Keratinocyte (primary cell): ENCODE measurements at regions not wholly inside any gene's neighbourhood (a gene's known extent, or its start where the extent isn't known, plus 50 kb on each side); places are given as distances from the start of the nearest gene placed in this dataset.

ENCODE experiments used
- DNase-seq: peaks from one replicate; pipeline ENCODE4 v3.0.0-alpha.2; 2011; ENCODE audit warnings: low read depth, missing footprints, low spot score
- FAIRE-seq: peaks from 2 replicates; lab custom pipeline; 2011; peaks lifted over from hg19 to GRCh38; lab: Jason Lieb, UNC
- H2AFZ ChIP-seq: 2 replicates; pipeline ENCODE4 v1.6.0; 2012; ENCODE audit warnings: low read length, control low read depth, inconsistent platforms; ENCODE audit not compliant: control insufficient read depth
- H3K27ac ChIP-seq: 2 replicates; pipeline ENCODE4 v1.5.1; 2011; ENCODE audit warnings: low read length; ENCODE audit not compliant: control insufficient read depth, insufficient read depth
- H3K27me3 ChIP-seq: 3 replicates; pipeline ENCODE4 v1.6.0; 2011; ENCODE audit warnings: low read length; ENCODE audit not compliant: control insufficient read depth, insufficient read depth; ENCODE audit errors: extremely low read depth
- H3K36me3 ChIP-seq, 2 experiments: 2 replicates in 1 of 2; 3 replicates in 1 of 2; pipeline ENCODE4 v1.5.1; 2011; ENCODE audit warnings: low read length in 2 of 2, mild to moderate bottlenecking in 1 of 2; ENCODE audit not compliant: control insufficient read depth in 2 of 2, insufficient read depth in 2 of 2; ENCODE audit errors: extremely low read depth in 1 of 2
- H3K4me1 ChIP-seq: 3 replicates; pipeline ENCODE4 v1.5.1; 2011; ENCODE audit warnings: low read length; ENCODE audit not compliant: control insufficient read depth, insufficient read depth; ENCODE audit errors: extremely low read depth
- H3K4me2 ChIP-seq: 3 replicates; pipeline ENCODE4 v1.6.0; 2011; ENCODE audit warnings: low read depth, low read length; ENCODE audit not compliant: control insufficient read depth, insufficient read depth; ENCODE audit errors: extremely low read depth
- H3K4me3 ChIP-seq, 3 experiments: fragments of 200-600 bp in 1 of 3; sonication (generic) in 1 of 3; 2 replicates in 2 of 3; 3 replicates in 1 of 3; pipeline ENCODE4 v1.5.1; 2011 to 2016; ENCODE audit warnings: low read length in 3 of 3, mild to moderate bottlenecking in 3 of 3, control low read depth in 2 of 3, inconsistent platforms in 1 of 3, low read depth in 1 of 3, mixed read lengths in 1 of 3, mixed run types in 1 of 3, moderate library complexity in 1 of 3; ENCODE audit not compliant: control insufficient read depth in 2 of 3, insufficient read depth in 2 of 3; ENCODE audit errors: extremely low read depth in 1 of 3
- H3K79me2 ChIP-seq: 2 replicates; pipeline ENCODE4 v1.6.0; 2012; ENCODE audit warnings: low read length; ENCODE audit not compliant: control insufficient read depth, insufficient read depth
- H3K9ac ChIP-seq: 3 replicates; pipeline ENCODE4 v1.6.0; 2011; ENCODE audit warnings: low read length; ENCODE audit not compliant: control insufficient read depth, insufficient read depth; ENCODE audit errors: extremely low read depth
- H3K9me1 ChIP-seq: 3 replicates; pipeline ENCODE4 v1.6.0; 2011; ENCODE audit warnings: low read length; ENCODE audit not compliant: control insufficient read depth, insufficient read depth; ENCODE audit errors: extremely low read depth
- H3K9me3 ChIP-seq: 2 replicates; pipeline ENCODE4 v1.5.1; 2012; ENCODE audit warnings: low read depth, low read length; ENCODE audit not compliant: control insufficient read depth
- H4K20me1 ChIP-seq: 3 replicates; pipeline ENCODE4 v1.6.0; 2011; ENCODE audit warnings: low read length; ENCODE audit not compliant: control insufficient read depth, insufficient read depth; ENCODE audit errors: extremely low read depth
- CTCF ChIP-seq, 3 experiments: IDR thresholded peaks in 1 of 3; conservative IDR thresholded peaks in 1 of 3; optimal IDR thresholded peaks in 1 of 3; 2 replicates in 2 of 3; 3 replicates in 1 of 3; pipeline versions ENCODE3 to v1.5.1; 2011; ENCODE audit warnings: low read length in 3 of 3, mild to moderate bottlenecking in 3 of 3, moderate library complexity in 2 of 3, control low read depth in 1 of 3, inconsistent platforms in 1 of 3; ENCODE audit not compliant: insufficient read depth in 2 of 3; ENCODE audit errors: extremely low read depth in 1 of 3
- EZH2 ChIP-seq: IDR thresholded peaks from one replicate; pipeline ENCODE4 v1.6.1; 2012; ENCODE audit warnings: inconsistent platforms, mild to moderate bottlenecking, low read length, moderate library complexity
- dilution Hi-C: fragments of 300-500 bp; cut with MboI; formaldehyde crosslinking; loops from one replicate; pipeline ENCODE4 v1.7.0; 2020; ENCODE audit warnings: low sequenced_read_pairs; ENCODE audit not compliant: extremely low pct_ligation_motif_present

- H3K9me3 ChIP-seq, result no peaks in the 10 kb centered on the region
- H3K79me2 ChIP-seq, result no peaks in the 10 kb centered on the region
- H2AFZ ChIP-seq, result peak overlapping the region; percentile 31
- no peak for TF ChIP-seq CTCF (optimal IDR thresholded peaks at IDR 0.05 in 1 of 3, IDR thresholded peaks at IDR 0.05 in 1 of 3, conservative IDR thresholded peaks at IDR 0.05 in 1 of 3; ENCODE audit: extremely low read depth in 1 of 3, insufficient read depth in 2 of 3, low read length in 3 of 3)
- TF ChIP-seq EZH2, result no peak
- dilution Hi-C loops, result no loop called here
- H3K36me3 ChIP-seq, result no peaks in the 10 kb centered on the region
- no peak overlapping the region for H3K4me2 ChIP-seq
- H3K27ac ChIP-seq, result no peak overlapping the region
- H3K4me1 ChIP-seq, result no peaks in the 10 kb centered on the region
- no peak for FAIRE-seq
- H3K4me3 ChIP-seq, result no peak overlapping the region
- DNase-seq, result no peak
- H3K9ac ChIP-seq, result no peak overlapping the region
- no peaks in the 10 kb centered on the region for H4K20me1 ChIP-seq
- H3K27me3 ChIP-seq, result no peaks in the 10 kb centered on the region
- H3K9me1 ChIP-seq, result no peaks in the 10 kb centered on the region
Observed at GRCh38 chr2:200211643-200212042, 94.8 kb upstream of the SPATS2L start.

- Histone ChIP-seq H3K27ac (no peak overlapping the region), H3K4me1 (no peaks in the 10 kb centered on the region), H3K36me3 (no peaks in the 10 kb centered on the region), H4K20me1 (no peaks in the 10 kb centered on the region), H3K79me2 (no peaks in the 10 kb centered on the region), H3K27me3 (no peaks in the 10 kb centered on the region), H3K9me3 (no peaks in the 10 kb centered on the region), H3K9ac (no peak overlapping the region), H3K4me3 (no peak overlapping the region), H3K4me2 (no peak overlapping the region), H2AFZ (no peak overlapping the region), H3K9me1 (no peaks in the 10 kb centered on the region)
- DNase-seq (no peak), FAIRE-seq (no peak)
- dilution Hi-C loops, result no loop called here
- TF ChIP-seq EZH2 (no peak), CTCF (optimal IDR thresholded peaks at IDR 0.05 in 1 of 3, IDR thresholded peaks at IDR 0.05 in 1 of 3, conservative IDR thresholded peaks at IDR 0.05 in 1 of 3; ENCODE audit: extremely low read depth in 1 of 3, insufficient read depth in 2 of 3, low read length in 3 of 3) (no peak)
Observed at GRCh38 chr2:200212862-200213425, 93.5 kb upstream of the SPATS2L start.
